Ecto neural progenitor cell (in vitro differentiated cells): ENCODE measurements at regions not wholly inside any gene's neighbourhood (a gene's known extent, or its start where the extent isn't known, plus 50 kb on each side); places are given as distances from the start of the nearest gene placed in this dataset.
"Not testable (repeated sequence)": the region's sequence is repeated elsewhere in the genome, so short reads cannot be mapped to it uniquely, and the experiment has no call there.

Experiments used
- DNase-seq: peaks from one replicate; pipeline ENCODE4 v3.0.0-alpha.2; 2018; ENCODE audit warnings: low spot score

GRCh38 chr10:2891073-2891769 lies 176.1 kb upstream of the PFKP start:
- DNase-seq = no peak

GRCh38 chr10:2890093-2890492 lies 177.3 kb upstream of the PFKP start:
- DNase-seq = no peak

- no peak for DNase-seq
These were observed 178.8 kb upstream of the PFKP start for GRCh38 chr10:2888403-2889004.

- no peak for DNase-seq
These were observed 179.8 kb upstream of the PFKP start for GRCh38 chr10:2887391-2888070.

GRCh38 chr10:2886662-2887061 lies 180.7 kb upstream of the PFKP start:
- no peak for DNase-seq

- no peak for DNase-seq
These were observed 181.8 kb upstream of the PFKP start for GRCh38 chr10:2885288-2886278.

GRCh38 chr10:2883983-2884540 lies 183.3 kb upstream of the PFKP start:
- DNase-seq = not testable (repeated sequence)

DNA sequence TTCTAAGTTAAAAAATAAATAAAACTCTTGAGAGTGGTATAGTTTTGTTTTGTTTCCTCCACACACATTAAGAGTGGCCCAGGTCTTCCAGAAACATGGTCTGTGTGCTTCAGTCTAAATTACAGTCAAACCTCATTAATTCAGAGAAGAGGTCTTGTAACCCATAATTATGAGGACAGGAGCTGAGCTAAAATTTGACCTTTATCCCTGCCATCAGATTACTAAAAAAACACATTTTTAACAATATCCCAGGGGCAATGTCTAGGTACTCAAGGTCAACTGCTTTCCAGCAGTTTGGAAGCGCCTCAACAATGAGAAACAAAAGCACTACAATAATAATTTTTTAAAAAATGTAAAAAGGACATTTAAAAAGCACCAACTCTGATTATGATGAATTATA lies 184.1 kb upstream of the PFKP start:
- no peak for DNase-seq

DNA sequence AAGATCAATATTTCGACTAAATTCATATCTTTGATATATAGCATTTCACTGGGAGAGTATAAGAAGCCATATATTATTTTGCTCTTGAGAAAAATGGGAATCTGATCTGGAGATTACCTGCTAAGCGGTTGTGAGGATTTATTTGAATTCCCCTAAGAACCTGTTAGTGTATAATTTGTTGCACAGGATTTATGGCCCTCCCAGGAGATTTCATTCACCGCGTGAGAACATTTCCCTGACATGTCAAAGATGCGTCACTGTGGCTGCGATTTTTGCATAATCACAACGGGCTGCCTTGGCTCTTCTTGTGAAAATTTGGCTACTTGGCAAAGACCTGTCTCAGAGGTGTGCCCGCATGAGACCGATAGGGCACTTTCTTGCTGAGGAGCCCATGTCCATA lies 184.7 kb upstream of the PFKP start:
- DNase-seq = peak; percentile 7

DNA sequence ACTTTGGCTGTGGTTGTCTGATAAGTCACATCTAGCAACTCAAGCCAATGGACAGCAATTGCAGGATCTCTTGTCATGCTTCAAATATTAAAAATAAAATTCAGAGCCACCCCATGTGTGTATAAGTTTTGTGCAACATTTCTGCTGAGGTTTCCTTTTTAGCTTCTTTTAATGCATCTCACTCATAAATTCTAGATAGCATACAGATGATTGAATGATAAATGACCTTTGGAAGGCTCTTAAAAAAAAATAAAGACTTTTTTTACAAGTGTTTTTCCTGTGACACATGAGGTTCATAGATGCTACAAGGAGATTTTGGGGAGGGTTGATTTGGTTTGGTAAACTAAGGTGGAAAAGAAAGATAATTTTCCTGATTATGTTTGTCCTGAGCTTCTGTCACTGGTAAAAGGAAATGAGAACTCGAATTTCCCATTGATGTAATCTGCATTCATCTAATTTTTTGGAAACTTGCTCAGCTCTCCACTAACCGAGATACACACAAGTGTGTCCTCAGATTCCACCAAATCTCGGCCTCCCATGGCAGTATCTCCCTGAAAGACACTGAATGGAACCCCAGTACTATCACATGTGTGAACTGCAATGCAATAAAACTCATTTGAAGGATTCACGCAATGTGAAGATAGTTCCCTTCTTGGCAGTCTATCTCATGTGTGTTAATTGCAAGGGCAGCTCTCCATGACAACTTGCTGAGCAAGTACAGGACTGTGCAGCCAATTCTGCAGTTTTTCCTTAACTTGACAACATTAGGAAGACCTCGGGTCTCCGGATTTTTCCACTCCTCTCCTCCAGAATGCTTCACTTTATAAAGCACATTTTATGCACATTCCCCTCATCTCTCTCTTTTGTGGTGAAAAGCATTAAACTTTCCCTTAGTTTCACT lies 185.4 kb upstream of the PFKP start:
- peak; percentile 13 for DNase-seq

DNA sequence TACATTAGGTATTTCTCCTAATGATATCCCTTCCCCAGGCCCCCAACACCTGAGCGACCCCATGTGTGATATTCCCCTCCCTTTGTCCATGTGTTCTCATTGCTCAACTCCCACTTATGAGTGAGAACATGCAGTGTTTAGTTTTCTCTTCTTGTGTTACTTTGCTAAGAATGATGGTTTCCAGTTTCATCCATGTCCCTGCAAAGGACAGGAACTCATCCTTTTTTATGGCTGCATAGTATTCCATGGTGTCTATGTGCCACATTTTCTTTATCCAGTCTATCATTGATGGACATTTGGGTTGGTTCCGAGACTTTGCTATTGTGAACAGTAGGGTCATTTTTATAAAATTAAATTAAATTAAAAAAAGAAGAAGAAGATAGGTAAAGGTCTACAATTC lies 187.3 kb upstream of the PFKP start:
- DNase-seq = not testable (repeated sequence)

GRCh38 chr10:2878818-2879217 lies 188.5 kb upstream of the PFKP start:
- DNase-seq = peak; percentile 23

DNA sequence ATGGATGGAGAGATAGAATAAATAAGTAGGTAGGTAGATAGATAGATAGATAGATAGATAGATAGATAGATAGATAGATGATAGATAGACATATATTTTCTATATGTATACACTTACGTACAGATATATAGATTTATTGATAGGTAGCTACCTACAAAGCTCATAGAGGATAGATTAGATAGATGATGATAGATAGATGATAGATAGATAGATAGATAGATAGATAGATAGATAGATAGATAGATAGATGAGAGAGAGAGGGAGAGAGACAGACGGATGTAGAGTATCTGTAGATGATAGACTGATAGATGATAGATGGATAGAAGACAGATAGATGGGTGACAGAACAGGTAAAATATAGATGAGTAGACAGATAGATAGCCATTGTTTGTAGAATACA lies 191.3 kb upstream of the PFKP start:
- DNase-seq = no peak

DNA sequence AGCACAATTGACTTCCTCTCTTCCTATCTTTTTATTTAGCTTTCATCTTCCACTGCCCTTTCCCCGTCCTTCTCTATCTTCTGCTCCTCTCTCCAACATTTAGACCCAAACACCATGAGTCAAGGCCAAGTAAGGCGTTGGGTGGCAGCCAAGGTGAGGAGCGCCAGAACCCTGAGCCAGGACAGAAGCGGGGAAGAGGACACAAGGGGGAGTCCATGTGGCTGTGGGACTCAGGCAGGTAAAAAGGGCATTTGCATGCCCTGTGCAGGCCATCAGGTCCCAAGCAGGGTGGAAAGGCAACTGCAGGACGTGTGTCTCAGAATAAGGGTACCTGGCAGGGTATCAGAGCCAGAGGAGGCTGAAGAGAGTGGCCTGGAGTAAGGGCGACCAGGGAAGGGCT lies 192.4 kb upstream of the PFKP start:
- DNase-seq = no peak

- no peak for DNase-seq
These were observed 193.6 kb upstream of the PFKP start for GRCh38 chr10:2873769-2874168.

- DNase-seq = no peak
These were observed 195.6 kb upstream of the PFKP start for GRCh38 chr10:2871673-2872219.

- no peak for DNase-seq
These were observed 196.7 kb upstream of the PFKP start for GRCh38 chr10:2870654-2871053.

DNA sequence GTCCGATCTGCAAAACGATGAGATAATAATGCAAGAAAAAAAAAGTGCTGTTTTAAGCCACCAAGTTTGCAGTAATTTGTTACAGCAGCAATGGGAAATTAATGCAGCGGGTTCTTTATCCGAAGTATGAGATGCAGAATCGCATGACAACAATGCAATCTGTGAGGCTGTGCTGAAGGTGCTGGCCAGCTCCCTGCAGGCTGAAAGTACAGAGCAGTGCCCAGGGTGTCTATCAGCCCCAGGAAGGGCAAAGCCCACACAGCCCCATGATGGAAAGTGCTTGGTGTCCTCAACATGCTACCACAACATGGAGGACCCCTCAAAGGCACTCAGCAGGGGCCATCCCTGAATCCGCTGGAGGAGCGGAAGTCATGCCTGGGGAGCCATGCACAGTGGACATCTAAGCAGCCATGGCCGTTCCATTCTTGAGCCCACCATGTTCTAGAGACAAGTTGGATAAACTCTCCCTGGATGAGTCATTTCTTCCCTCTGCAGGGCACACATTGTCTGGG lies 199.5 kb upstream of the PFKP start:
- no peak for DNase-seq

DNA sequence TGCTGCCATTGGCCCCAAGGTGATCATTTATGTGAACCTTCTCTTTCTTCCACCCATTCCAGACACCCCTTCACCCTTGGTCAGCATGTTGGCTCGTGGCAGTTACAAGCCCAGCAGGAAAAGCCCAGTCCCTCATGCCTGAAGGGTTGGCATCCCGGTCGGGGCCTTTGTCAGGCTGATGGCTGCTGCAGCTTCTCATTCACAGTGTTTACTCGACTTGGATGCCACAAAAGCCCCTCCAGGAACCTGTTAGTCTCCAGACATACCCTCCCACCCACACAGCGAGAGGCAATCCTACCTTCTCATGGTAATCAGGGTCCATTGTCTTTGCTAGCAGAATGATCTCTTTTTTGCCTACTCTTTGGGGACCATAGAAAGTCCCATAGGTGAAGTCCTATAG lies 200.8 kb upstream of the PFKP start:
- DNase-seq = no peak

DNA sequence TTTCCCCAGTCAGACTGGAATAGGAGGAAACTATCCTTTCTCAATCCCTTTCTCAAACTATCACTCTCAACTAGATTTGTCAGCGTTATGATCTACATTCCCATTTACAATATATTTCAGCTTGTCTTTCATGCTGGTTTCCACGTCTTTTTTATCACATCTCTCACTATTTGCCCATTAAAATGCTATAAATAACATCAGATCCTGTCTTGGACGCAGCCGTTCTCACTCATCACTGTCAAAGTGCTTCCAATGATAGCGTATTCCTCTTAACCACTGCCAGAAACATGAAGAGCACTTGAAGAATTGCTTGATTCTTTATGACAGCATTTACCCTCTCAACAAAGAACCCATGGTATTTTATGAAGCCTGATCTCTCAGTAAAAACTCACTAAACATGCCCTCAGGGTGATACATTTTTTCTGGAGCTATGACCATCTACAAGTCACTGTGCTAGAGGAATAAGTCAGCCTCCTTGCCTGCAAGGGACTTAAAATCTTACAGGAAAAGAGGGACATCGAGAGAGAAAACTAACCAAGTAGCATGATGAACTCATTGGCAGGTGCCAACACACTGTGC lies 205.6 kb upstream of the PFKP start:
- DNase-seq = no peak
